T-helper 1 cell treated with Interleukin-12 subunit alpha and Interleukin-12 subunit beta and Interleukin-4 antibody, amounts not matched to agents 30 μg/mL and 1 μg/mL, for 36 hours (primary cell): ENCODE measurements at regions not wholly inside any gene's neighbourhood (a gene's known extent, or its start where the extent isn't known, plus 50 kb on each side); places are given as distances from the start of the nearest gene placed in this dataset.

Experiments
- H3K27ac Mint-ChIP-seq: one replicate; pipeline ENCODE4 v1.8.0; 2021; ENCODE audit warnings: mild to moderate bottlenecking, mixed read lengths
- H3K27me3 Mint-ChIP-seq: one replicate; pipeline ENCODE4 v1.8.0; 2021; ENCODE audit warnings: low read depth, mixed read lengths
- H3K36me3 Mint-ChIP-seq: one replicate; pipeline ENCODE4 v1.8.0; 2021; ENCODE audit warnings: low read depth, mixed read lengths
- H3K4me1 Mint-ChIP-seq: one replicate; pipeline ENCODE4 v1.8.0; 2021; ENCODE audit warnings: low read depth, mixed read lengths
- H3K4me3 Mint-ChIP-seq: one replicate; pipeline ENCODE4 v1.8.0; 2021; ENCODE audit warnings: mild to moderate bottlenecking, moderate library complexity, mixed read lengths
- H3K9me3 Mint-ChIP-seq: one replicate; pipeline ENCODE4 v1.8.0; 2021; ENCODE audit warnings: mixed read lengths

GRCh38 chr5:133736512-133736911 is 124.2 kb upstream of the FSTL4 start:
- no peaks in the 10 kb centered on the region for H3K9me3 Mint-ChIP-seq
- H3K4me1 Mint-ChIP-seq, result no peaks in the 10 kb centered on the region
- H3K27ac Mint-ChIP-seq, result no peak overlapping the region
- no peak overlapping the region for H3K4me3 Mint-ChIP-seq
- no peaks in the 10 kb centered on the region for H3K36me3 Mint-ChIP-seq
- no peaks in the 10 kb centered on the region for H3K27me3 Mint-ChIP-seq

GRCh38 chr5:133735346-133735745 is 123.0 kb upstream of the FSTL4 start:
- H3K27me3 Mint-ChIP-seq, result no peaks in the 10 kb centered on the region
- no peak overlapping the region for H3K27ac Mint-ChIP-seq
- no peaks in the 10 kb centered on the region for H3K9me3 Mint-ChIP-seq
- H3K36me3 Mint-ChIP-seq, result no peaks in the 10 kb centered on the region
- H3K4me1 Mint-ChIP-seq, result no peaks in the 10 kb centered on the region
- no peak overlapping the region for H3K4me3 Mint-ChIP-seq

DNA sequence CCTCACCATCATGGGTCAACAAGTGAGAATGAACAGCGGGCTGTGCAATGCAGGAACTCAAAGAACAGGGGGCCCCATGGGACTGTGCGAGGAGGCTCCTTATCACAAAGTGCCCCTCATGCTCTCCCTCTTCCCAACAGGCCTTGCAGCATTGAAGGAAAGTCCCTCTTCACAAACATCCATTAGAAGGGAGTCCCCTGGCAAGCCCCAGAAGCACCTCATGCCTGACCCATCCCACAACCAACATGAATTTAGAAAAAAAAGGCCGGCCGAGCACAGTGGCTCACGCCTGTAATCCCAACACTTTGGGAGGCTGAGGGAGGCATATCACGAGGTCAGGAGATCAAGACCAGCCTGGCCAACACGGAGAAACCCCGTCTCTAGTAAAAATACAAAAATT is 122.6 kb upstream of the FSTL4 start:
- Mint-ChIP-seq H3K9me3 (no peaks in the 10 kb centered on the region), H3K36me3 (no peaks in the 10 kb centered on the region), H3K4me1 (no peaks in the 10 kb centered on the region), H3K4me3 (no peak overlapping the region), H3K27me3 (no peaks in the 10 kb centered on the region), H3K27ac (no peak overlapping the region)

GRCh38 chr5:133732536-133732935 is 120.2 kb upstream of the FSTL4 start:
- Mint-ChIP-seq H3K4me3 (no peak overlapping the region), H3K36me3 (no peaks in the 10 kb centered on the region), H3K9me3 (no peaks in the 10 kb centered on the region), H3K27me3 (peaks cover 6% of the 10 kb centered on the region), H3K4me1 (no peaks in the 10 kb centered on the region), H3K27ac (no peak overlapping the region)

DNA sequence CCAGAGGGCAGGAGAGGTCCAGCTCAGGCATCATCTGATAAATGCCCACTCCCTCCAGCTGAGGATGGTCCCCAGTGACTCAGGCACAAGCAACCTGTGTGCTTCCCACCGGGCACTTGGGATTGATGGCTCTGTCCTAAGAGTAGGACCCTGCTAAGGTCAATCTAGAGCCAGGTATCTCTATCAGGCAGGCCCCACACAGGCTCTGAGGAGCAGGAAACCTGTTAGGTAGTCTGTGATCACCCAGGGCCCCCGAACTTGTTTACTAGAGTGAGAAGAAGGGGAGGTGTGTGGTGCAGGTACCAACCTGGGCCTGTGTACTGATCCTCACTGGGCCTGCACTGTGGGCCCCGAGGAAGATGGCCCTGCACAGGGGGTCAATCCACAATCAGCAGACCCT is 119.6 kb upstream of the FSTL4 start:
- H3K27me3 Mint-ChIP-seq, result peaks cover 6% of the 10 kb centered on the region
- no peaks in the 10 kb centered on the region for H3K4me1 Mint-ChIP-seq
- H3K9me3 Mint-ChIP-seq, result no peaks in the 10 kb centered on the region
- no peak overlapping the region for H3K27ac Mint-ChIP-seq
- no peaks in the 10 kb centered on the region for H3K36me3 Mint-ChIP-seq
- no peak overlapping the region for H3K4me3 Mint-ChIP-seq

DNA sequence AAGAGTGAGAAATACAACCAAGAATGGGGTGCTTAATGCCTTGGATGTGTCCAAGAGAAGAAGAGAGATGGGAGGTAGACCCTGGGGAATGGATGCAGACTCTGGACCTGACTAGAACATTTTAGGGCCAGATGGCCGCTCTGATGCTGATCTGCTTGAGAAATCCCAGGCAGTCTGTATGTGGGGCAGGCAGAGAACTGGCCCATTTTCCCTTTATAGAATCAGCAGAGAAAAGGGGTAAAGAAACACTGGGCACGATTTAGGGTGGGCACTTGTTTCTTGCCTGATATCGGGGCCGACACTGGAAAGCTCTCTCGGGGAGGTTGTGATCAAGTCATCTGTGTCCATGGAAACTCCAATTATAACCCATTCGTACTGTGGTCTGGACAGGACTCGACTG is 118.5 kb upstream of the FSTL4 start:
- no peak overlapping the region for H3K4me3 Mint-ChIP-seq
- H3K27me3 Mint-ChIP-seq, result peaks cover 6% of the 10 kb centered on the region

GRCh38 chr5:133730346-133730745 is 118.0 kb upstream of the FSTL4 start:
- H3K27me3 Mint-ChIP-seq, result peaks cover 6% of the 10 kb centered on the region
- H3K9me3 Mint-ChIP-seq, result no peaks in the 10 kb centered on the region
- no peaks in the 10 kb centered on the region for H3K4me1 Mint-ChIP-seq
- H3K27ac Mint-ChIP-seq, result no peak overlapping the region
- no peak overlapping the region for H3K4me3 Mint-ChIP-seq
- H3K36me3 Mint-ChIP-seq, result no peaks in the 10 kb centered on the region

More for the DNA sequence above, 118.5 kb upstream of the FSTL4 start:
- no peaks in the 10 kb centered on the region for H3K9me3 Mint-ChIP-seq
- H3K36me3 Mint-ChIP-seq, result no peaks in the 10 kb centered on the region
- H3K4me1 Mint-ChIP-seq, result no peaks in the 10 kb centered on the region
- H3K27ac Mint-ChIP-seq, result no peak overlapping the region

DNA sequence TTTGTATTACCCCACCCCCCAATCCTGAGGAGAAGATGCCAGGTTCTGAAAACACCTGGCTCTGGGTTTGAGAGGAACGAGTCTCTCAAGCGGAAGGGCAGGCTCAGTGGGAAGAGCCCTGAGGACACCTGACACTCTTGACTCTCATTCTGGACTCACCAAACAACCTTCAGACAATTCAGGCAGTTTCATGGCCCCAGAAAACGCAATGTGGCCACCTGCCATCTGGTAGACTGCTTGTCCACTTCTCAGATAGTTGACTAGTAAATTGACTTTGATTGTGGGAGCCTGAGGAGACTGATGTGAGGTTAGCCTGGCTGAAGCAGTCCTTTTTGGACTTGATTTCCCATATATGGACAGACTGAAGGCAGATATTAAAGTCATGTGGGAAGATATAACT is 117.5 kb upstream of the FSTL4 start:
- H3K27me3 Mint-ChIP-seq, result peaks cover 10% of the 10 kb centered on the region
- H3K27ac Mint-ChIP-seq, result no peak overlapping the region
- H3K4me1 Mint-ChIP-seq, result no peaks in the 10 kb centered on the region
- no peaks in the 10 kb centered on the region for H3K9me3 Mint-ChIP-seq
- H3K4me3 Mint-ChIP-seq, result no peak overlapping the region
- H3K36me3 Mint-ChIP-seq, result no peaks in the 10 kb centered on the region

GRCh38 chr5:133728475-133728874 is 116.1 kb upstream of the FSTL4 start:
- H3K36me3 Mint-ChIP-seq, result no peaks in the 10 kb centered on the region
- H3K4me3 Mint-ChIP-seq, result no peak overlapping the region
- H3K4me1 Mint-ChIP-seq, result no peaks in the 10 kb centered on the region
- H3K27me3 Mint-ChIP-seq, result peaks cover 10% of the 10 kb centered on the region
- H3K27ac Mint-ChIP-seq, result no peak overlapping the region
- H3K9me3 Mint-ChIP-seq, result no peaks in the 10 kb centered on the region

DNA sequence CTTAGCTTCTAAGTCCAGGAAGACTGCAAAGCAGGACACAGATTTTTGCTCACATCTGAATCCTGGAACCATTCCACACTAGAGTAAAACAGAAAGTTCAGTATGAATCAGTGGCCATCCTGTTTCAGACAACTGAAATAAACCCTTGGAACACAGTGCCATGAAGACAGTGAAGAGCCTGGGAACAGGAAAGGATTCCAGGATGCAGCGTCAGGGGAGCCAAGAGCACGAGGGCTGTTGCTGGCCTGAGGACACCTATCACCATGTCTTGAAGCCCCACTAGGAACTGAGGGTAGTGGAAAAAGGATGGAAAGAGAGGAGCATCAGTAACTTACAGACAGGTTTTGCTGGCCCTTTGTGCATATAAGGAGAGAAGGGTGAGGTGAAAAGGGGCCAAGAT is 115.3 kb upstream of the FSTL4 start:
- H3K4me3 Mint-ChIP-seq, result no peak overlapping the region
- H3K4me1 Mint-ChIP-seq, result no peaks in the 10 kb centered on the region
- H3K9me3 Mint-ChIP-seq, result peaks cover 2% of the 10 kb centered on the region
- H3K27ac Mint-ChIP-seq, result no peak overlapping the region
- H3K36me3 Mint-ChIP-seq, result no peaks in the 10 kb centered on the region
- peaks cover 10% of the 10 kb centered on the region for H3K27me3 Mint-ChIP-seq

- Mint-ChIP-seq H3K27ac (no peak overlapping the region), H3K27me3 (peaks cover 25% of the 10 kb centered on the region), H3K9me3 (peaks cover 25% of the 10 kb centered on the region), H3K4me1 (no peaks in the 10 kb centered on the region), H3K4me3 (no peak overlapping the region), H3K36me3 (peaks cover 4% of the 10 kb centered on the region)
Observed at GRCh38 chr5:133723651-133724366, 111.5 kb upstream of the FSTL4 start.

DNA sequence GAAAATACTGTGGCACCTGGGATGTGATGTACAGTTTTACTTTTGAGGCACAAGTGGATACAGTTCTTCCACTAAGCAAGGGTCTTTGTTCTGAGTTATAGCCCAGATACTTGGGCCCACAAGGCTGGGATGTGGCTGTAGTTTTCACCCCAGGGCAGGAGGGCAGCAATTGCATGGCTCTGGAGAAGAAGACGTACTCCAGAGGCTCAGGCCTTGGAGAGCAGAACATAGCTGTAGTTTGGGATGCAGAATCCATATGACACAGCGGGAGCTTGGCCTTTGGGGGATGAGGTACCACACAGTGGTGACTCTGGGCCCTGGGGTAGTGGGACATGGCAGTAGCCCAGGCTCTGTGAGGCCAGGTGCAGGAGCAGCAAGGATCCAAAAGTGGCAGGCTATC is 110.8 kb upstream of the FSTL4 start:
- H3K9me3 Mint-ChIP-seq, result peaks cover 25% of the 10 kb centered on the region
- no peaks in the 10 kb centered on the region for H3K4me1 Mint-ChIP-seq
- H3K36me3 Mint-ChIP-seq, result peaks cover 4% of the 10 kb centered on the region
- peaks cover 24% of the 10 kb centered on the region for H3K27me3 Mint-ChIP-seq
- no peak overlapping the region for H3K27ac Mint-ChIP-seq
- no peak overlapping the region for H3K4me3 Mint-ChIP-seq

GRCh38 chr5:133721365-133721764 is 109.0 kb upstream of the FSTL4 start:
- peaks cover 4% of the 10 kb centered on the region for H3K36me3 Mint-ChIP-seq
- no peak overlapping the region for H3K4me3 Mint-ChIP-seq
- H3K9me3 Mint-ChIP-seq, result peaks cover 25% of the 10 kb centered on the region
- no peak overlapping the region for H3K27ac Mint-ChIP-seq
- no peaks in the 10 kb centered on the region for H3K4me1 Mint-ChIP-seq
- peaks cover 30% of the 10 kb centered on the region for H3K27me3 Mint-ChIP-seq

DNA sequence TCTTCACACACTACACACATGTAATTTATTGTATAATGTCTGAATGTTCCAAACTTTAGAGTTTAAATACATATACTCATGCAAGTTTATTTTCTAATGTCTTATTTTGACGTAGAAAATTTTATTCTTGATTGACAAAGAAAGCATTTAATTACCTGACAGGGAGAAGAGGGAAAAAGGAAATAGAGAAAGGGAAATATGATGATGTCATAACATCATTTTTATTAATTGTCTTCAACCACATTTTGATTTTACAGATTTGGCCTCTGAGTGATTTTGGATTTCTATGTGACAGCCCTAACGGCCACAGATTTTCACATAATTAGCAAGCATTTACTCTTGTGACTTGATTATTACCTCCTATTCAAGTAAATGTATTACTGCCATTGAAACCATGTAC is 106.1 kb upstream of the FSTL4 start:
- Mint-ChIP-seq H3K9me3 (peaks cover 25% of the 10 kb centered on the region), H3K27ac (no peak overlapping the region), H3K36me3 (peaks cover 4% of the 10 kb centered on the region), H3K4me3 (no peak overlapping the region), H3K4me1 (no peaks in the 10 kb centered on the region), H3K27me3 (peaks cover 38% of the 10 kb centered on the region)

- H3K4me1 Mint-ChIP-seq, result no peaks in the 10 kb centered on the region
- H3K27me3 Mint-ChIP-seq, result peaks cover 33% of the 10 kb centered on the region
- peaks cover 12% of the 10 kb centered on the region for H3K9me3 Mint-ChIP-seq
- H3K27ac Mint-ChIP-seq, result no peak overlapping the region
- no peaks in the 10 kb centered on the region for H3K36me3 Mint-ChIP-seq
- no peak overlapping the region for H3K4me3 Mint-ChIP-seq
Observed at GRCh38 chr5:133716532-133717183, 104.3 kb upstream of the FSTL4 start.
